ENCODE measurements at regions not wholly inside any gene's neighbourhood (a gene's known extent, or its start where the extent isn't known, plus 50 kb on each side); places are given as distances from the start of the nearest gene placed in this dataset.

GRCh38 chr4:123545667-123546572, 149.3 kb downstream of the SPRY1 start:
- no peak for DNase-seq

- DNase-seq: no peak
Measured at GRCh38 chr4:123546573-123547060, 150.0 kb downstream of the SPRY1 start.

DNA sequence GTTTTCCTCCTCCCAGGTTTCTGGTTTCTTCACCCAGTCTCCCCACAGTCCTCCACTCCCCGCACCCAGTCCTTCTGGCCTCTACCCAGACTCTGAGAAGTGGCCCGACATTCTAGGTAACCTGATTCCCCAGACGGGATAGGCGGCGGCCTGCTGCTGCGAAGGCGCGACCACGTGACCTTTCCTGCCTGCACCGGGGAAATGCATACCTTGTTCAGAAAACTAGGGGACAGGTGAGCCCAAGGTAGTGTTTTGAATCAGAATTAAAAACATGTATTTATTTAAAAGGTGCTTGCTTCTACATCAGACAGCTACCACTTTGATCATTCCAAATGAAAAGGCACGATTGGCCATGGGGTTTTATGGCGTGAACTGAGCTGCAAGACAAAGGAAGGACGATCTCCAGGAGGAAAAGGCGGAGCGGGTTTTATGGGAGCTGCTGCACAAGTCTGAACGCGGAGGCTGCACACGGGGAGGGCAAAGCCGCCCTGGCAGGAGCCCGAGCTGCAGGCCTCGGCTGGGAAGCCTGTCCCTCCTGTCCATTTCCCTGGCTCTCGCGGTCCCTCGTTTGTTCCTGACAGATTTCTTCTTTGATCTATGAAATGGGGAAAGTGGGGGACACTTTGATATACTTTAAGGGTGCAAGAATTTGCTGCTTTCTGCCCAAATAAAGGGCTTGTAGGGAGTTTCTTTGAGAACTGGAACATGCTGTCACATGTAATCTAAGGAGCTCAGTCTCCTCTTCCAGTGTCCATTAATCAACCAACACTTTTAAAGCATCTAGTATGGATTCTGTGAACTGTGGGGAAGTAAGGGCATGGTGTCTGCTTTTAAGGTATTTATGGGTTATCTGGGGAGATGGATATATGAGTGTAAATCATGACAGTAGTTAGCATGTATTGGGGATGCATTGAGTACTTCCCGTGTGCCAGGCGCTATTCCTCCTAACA, 150.9 kb downstream of the SPRY1 start:
- no peak for DNase-seq

- no peak for DNase-seq
Measured at GRCh38 chr4:123553279-123553678, 156.7 kb downstream of the SPRY1 start.

DNA sequence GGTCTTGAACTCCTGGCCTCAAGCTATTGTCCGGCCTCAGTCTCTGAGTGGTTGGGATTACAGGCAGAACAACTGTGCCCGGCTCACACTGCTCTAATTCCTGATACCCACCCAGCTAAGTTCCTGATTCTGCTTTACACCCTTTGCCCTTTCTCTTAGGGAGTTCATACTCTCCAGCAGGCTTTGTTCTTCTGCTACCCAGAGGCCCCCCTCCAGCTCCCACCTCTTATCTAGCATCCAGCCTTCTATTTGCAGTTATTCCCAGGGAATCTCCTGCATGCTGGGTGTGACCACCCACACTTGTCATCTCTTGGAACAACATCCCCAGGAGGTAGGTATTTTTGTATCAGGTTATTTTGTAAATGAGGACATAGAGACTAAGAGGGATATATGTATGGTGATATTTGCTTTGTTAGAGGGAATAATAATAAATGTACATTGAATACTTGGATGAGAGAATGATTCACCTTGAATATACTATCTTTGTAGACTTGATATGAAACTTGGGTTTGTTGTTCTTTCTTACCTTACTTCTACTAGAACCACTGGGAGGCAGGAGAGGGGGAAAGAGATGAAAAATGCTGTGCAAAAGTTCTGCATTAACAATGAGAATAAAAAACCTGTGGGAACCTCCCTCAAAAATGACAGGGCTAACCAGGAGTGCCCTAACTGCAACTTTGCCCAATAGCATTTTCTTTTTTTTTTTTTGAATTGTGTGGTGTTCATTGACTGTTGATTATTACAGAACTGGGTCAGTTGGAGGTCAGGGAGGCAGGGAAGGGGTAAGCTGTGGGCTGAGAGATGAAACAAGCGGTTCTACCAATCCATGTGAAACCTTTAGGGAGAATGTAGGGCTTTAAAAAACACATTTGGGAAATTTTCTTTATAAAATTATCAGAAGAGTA, 157.4 kb downstream of the SPRY1 start:
- no peak for DNase-seq

- DNase-seq: no peak
Measured at GRCh38 chr4:123554801-123555232, 158.2 kb downstream of the SPRY1 start.

GRCh38 chr4:123555233-123555806, 158.7 kb downstream of the SPRY1 start:
- no peak for DNase-seq

GRCh38 chr4:123555807-123556273, 159.2 kb downstream of the SPRY1 start:
- no peak for DNase-seq

- DNase-seq: no peak
Measured at GRCh38 chr4:123556526-123556925, 159.9 kb downstream of the SPRY1 start.

DNA sequence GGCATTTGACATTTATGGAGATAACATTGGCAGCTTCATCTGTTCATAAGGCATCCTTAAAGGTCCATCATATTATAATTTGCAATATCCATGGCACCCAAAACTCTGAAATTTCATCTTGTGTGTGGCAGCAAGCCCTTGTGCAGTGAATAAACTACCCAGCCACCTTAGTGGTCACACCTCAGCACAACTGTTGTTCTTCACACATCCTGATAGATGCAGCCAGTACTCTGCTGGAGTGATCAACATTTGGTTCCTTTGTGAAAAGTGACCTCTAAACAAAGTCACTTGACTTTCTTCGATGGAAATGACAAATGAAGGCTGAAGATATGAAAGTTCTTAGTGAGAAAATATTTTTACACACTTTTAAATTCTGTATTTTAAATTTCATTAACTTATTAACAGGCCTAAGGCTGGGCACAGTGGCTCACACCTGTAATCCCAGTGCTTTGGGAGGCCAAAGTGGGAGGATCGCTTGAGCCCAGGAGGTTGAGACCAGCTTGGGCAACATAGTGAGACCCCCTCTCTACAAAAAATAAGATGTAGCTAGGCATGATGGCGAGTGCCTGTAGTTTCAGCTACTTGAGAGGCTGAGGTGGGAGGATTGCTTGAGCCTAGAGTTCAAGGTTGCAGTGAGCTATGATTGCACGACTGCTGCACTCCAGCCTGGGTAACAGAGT, 161.4 kb downstream of the SPRY1 start:
- no peak for DNase-seq

GRCh38 chr4:123558865-123559264, 162.3 kb downstream of the SPRY1 start:
- DNase-seq: no peak

DNA sequence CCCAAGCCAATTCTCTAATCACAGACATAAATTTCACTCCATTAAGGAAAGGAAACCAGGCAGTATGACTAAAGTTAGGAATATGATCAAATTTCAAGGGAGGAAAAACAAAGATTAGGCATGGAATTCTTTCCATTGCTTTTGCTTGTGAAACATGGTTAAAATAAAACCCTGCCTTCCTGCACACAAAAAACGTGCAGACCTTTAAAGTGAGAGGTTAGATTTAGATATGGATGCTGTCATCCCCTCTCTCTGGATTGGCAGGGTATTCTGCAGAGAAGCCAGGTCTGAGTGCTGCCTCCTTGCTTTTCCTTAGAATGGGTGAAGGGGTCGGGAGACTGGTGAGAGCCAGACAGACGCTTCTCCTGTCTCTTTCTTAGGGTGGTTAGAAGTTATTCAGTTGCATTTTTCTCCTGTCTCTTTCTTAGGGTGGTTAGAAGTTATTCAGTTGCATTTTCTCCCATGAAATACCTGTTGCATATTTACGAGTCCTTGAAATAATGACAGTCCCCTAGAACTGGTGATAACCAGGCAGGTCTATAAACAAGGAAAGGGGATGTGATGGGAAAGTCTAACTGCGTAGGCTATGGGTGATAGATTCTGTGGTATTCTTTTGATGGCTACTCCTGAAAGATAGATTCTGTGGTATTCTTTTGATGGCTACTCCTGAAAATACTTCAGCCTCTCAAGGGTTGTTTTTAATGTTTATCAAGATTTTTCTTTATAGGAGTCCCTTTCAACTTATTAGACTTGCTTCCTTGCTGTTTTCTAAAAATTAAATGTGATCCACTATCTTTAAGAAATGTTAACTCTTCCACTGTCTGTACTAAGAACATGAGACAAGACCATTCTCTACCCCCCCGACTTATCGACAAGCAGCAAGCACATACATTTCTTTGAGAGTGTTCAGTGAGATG, 163.6 kb downstream of the SPRY1 start:
- no peak for DNase-seq

- no peak for DNase-seq
Measured at GRCh38 chr4:123561525-123561924, 164.9 kb downstream of the SPRY1 start.

DNA sequence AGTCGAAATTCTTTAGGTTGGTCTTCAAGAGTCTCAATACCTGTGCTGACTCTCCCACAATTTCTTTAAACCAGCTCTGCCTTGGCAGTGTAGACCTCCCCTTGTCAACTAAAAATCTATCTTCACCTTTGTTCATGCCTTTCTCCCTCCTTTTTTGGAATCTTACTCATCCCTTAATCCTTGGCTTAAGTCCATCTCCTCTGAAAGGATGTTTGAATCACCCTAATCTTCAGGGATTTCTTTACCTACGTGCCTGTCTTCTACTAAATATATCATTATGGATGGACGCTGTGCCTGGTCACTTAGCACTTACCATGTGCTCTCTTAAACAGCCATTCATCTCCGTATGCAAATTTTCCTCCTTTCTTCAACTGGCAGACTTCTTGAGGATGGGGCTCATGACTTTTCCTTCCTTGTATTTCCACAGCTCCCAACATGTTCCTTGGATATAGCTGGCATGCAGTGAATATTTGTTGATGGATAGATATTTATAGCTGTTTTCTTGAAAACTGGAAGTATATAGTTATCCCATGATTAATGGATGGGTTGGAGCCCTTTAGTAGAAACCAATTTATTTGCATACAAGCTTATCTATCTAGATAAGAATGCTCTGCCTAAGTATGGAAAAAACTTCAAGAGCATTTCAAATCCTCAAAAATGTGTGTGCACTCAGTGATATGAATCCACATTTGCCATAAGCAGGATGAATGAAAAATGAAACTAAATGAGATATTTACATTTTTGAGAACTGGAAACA, 166.6 kb downstream of the SPRY1 start:
- no peak for DNase-seq

- DNase-seq: peak; percentile 63
Measured at GRCh38 chr4:123564758-123565346, 168.3 kb downstream of the SPRY1 start.

DNA sequence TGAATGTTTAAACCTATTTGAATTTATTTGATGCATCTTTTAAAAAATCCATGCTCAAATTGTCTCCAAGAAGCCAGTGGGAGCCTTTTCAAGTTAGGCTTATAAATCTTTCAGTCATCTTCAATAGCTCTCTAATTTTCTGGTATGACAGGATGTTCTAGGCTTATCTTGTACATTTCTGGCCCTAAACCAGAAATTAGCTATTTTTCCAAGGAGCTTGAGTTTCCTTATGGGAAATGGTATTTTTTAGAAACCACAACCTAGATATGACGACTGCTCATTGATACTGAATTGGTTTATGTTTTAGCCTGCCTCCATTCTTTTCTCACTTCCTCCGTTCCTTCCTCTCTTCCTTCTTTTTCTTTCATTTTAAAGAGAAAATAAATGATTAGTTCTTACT, 172.3 kb downstream of the SPRY1 start:
- no peak for DNase-seq

DNA sequence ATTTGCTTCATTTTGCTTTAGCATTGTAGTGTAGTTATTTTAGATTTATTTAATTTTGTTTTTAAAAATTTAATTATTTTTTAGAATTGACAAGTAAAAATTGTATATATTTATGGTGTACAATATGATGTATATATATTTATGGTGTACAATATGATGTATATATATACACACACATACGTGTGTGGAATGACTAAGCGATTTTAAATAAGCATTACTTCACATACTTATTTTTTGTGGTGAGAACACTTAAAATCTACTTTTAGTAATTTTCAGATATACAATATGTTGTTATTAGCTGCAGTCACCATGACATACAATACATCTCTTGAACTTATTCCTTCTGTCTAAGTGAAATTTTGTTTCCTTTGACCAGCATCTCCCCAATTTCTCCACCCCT, 172.9 kb downstream of the SPRY1 start:
- no peak for DNase-seq

DNA sequence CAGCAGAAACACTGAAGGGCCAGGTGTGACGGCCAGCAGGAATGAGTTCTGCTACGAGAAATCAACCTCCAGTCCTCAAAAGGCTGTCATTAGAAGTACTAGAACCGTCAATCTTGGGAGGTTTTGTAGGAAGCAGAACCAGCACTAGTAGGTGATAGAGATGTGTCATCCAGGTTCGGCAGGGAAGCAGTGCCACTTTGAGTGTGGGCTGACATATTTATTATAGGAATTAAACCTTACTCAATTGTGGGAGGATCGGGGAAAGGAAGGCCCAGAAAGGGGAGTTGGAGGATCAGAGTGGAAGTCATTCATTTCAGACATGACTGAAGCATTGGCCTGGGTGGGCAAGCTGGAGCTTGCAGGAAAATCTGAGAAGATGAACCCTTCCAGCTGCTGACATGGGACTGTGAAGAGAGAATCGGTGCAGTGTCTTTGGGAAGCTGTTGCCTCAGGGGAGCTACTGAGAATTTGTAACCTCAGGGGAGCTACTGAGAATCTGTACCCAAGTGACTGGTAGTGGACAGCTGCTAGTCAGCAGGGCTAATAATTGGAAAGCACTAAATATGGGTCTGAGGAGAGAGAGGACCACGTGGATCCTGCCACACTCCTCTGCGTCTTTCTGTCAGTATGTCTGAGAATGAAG, 177.4 kb downstream of the SPRY1 start:
- DNase-seq: no peak

All from CD4-positive, alpha-beta T cell treated with Interleukin-12 subunit alpha and Interleukin-12 subunit beta, for 1 hour (primary cell).